ENCODE measurements at regions not wholly inside any gene's neighbourhood (a gene's known extent, or its start where the extent isn't known, plus 50 kb on each side); places are given as distances from the start of the nearest gene placed in this dataset.
"Not testable (repeated sequence)": the region's sequence is repeated elsewhere in the genome, so short reads cannot be mapped to it uniquely, and the experiment has no call there.

DNA sequence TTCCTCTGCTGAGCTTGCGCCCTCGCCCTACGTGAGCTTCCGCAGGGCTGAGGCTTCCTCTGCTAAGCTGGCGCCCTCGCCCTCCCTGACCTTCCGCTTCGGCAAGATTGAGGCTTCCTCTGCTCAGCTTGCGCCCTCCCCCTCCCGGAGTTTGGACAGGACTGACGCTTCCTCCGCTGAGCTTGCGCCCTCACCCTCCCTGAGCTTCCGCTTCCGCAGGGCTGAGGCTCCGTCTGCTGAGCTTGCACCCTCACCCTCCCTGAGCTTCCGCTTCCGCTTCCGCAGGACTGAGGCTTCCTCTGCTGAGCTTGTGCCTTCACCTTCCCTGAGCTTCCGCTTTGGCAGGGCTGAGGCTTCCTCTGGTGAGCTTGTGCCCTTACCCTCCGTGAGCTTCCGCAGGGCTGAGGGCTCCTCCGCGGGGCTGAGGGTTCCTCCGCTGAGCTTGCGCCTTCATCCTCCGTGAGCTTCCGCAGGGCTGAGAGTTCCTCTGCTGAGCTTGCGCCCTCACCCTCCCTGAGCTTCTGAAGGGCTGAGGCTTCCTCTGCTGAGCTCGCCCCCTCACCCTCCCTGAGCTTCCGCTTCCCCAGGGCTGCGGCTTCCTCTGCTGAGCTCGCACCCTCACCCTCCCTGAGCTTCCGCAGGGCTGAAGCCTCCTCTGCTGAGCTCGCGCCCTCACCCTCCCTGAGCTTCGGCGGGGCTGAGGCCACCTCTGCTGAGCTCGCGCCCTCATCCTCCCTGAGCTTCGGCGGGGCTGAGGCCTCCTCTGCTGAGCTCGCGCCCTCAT, 753.6 kb upstream of the TPTE start:
- TF ChIP-seq GFI1B (tag by site-specific recombination; IDR thresholded peaks at IDR 0.05) (no peak), TRIM28 (IDR thresholded peaks at IDR 0.05; ENCODE audit: borderline replicate concordance, low read length) (no peak), HOXA7 (CRISPR knock-in tag; IDR thresholded peaks at IDR 0.05; ENCODE audit: borderline replicate concordance) (no peak), RBAK (tag by site-specific recombination; IDR thresholded peaks at IDR 0.05) (no peak), ZNF324 (tag by site-specific recombination; IDR thresholded peaks at IDR 0.05) (no peak), ZNF701 (tag by site-specific recombination; IDR thresholded peaks at IDR 0.05) (no peak), ZNF785 (tag by site-specific recombination; IDR thresholded peaks at IDR 0.05) (no peak), MZF1 (tag by site-specific recombination; IDR thresholded peaks at IDR 0.05; ENCODE audit: borderline replicate concordance) (no peak), ZNF624 (tag by site-specific recombination; IDR thresholded peaks at IDR 0.05) (no peak), ZNF221 (tag by site-specific recombination; IDR thresholded peaks at IDR 0.05; ENCODE audit: borderline replicate concordance) (no peak), GLI4 (tag by site-specific recombination; IDR thresholded peaks at IDR 0.05) (no peak), ZNF433 (tag by site-specific recombination; IDR thresholded peaks at IDR 0.05; ENCODE audit: low read depth) (no peak), ZNF10 (tag by site-specific recombination; IDR thresholded peaks at IDR 0.05) (no peak)
- TF ChIP-seq, protein P1, sequence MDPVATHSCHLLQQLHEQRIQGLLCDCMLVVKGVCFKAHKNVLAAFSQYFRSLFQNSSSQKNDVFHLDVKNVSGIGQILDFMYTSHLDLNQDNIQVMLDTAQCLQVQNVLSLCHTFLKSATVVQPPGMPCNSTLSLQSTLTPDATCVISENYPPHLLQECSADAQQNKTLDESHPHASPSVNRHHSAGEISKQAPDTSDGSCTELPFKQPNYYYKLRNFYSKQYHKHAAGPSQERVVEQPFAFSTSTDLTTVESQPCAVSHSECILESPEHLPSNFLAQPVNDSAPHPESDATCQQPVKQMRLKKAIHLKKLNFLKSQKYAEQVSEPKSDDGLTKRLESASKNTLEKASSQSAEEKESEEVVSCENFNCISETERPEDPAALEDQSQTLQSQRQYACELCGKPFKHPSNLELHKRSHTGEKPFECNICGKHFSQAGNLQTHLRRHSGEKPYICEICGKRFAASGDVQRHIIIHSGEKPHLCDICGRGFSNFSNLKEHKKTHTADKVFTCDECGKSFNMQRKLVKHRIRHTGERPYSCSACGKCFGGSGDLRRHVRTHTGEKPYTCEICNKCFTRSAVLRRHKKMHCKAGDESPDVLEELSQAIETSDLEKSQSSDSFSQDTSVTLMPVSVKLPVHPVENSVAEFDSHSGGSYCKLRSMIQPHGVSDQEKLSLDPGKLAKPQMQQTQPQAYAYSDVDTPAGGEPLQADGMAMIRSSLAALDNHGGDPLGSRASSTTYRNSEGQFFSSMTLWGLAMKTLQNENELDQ (tag by site-specific recombination; IDR thresholded peaks at IDR 0.05; ENCODE audit: low read depth) = no peak
- TF ChIP-seq, protein P2, sequence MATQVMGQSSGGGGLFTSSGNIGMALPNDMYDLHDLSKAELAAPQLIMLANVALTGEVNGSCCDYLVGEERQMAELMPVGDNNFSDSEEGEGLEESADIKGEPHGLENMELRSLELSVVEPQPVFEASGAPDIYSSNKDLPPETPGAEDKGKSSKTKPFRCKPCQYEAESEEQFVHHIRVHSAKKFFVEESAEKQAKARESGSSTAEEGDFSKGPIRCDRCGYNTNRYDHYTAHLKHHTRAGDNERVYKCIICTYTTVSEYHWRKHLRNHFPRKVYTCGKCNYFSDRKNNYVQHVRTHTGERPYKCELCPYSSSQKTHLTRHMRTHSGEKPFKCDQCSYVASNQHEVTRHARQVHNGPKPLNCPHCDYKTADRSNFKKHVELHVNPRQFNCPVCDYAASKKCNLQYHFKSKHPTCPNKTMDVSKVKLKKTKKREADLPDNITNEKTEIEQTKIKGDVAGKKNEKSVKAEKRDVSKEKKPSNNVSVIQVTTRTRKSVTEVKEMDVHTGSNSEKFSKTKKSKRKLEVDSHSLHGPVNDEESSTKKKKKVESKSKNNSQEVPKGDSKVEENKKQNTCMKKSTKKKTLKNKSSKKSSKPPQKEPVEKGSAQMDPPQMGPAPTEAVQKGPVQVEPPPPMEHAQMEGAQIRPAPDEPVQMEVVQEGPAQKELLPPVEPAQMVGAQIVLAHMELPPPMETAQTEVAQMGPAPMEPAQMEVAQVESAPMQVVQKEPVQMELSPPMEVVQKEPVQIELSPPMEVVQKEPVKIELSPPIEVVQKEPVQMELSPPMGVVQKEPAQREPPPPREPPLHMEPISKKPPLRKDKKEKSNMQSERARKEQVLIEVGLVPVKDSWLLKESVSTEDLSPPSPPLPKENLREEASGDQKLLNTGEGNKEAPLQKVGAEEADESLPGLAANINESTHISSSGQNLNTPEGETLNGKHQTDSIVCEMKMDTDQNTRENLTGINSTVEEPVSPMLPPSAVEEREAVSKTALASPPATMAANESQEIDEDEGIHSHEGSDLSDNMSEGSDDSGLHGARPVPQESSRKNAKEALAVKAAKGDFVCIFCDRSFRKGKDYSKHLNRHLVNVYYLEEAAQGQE (tag by site-specific recombination; IDR thresholded peaks at IDR 0.05) = no peak
- TF ChIP-seq, protein P3, sequence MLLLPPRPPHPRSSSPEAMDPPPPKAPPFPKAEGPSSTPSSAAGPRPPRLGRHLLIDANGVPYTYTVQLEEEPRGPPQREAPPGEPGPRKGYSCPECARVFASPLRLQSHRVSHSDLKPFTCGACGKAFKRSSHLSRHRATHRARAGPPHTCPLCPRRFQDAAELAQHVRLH (tag by site-specific recombination; IDR thresholded peaks at IDR 0.05) = no peak
- CTCF ChIA-PET = no interaction called here
- Histone ChIP-seq H3K9me3 (ENCODE audit: control insufficient read depth, insufficient read depth, low read depth, low read length) (no peaks in the 10 kb centered on the region), H3K4me3 (ENCODE audit: low read depth, low read length) (no peak overlapping the region), H3K4me1 (ENCODE audit: control insufficient read depth, insufficient read depth, low read length) (no peaks in the 10 kb centered on the region), H3K36me3 (ENCODE audit: control insufficient read depth in 2 of 2, insufficient read depth in 1 of 2, low read length in 2 of 2) (no peaks in the 10 kb centered on the region), H3K27ac (ENCODE audit: extremely low read depth, low read depth, low read length) (no peak overlapping the region)
- POLR2A ChIA-PET = no interaction called here

DNA sequence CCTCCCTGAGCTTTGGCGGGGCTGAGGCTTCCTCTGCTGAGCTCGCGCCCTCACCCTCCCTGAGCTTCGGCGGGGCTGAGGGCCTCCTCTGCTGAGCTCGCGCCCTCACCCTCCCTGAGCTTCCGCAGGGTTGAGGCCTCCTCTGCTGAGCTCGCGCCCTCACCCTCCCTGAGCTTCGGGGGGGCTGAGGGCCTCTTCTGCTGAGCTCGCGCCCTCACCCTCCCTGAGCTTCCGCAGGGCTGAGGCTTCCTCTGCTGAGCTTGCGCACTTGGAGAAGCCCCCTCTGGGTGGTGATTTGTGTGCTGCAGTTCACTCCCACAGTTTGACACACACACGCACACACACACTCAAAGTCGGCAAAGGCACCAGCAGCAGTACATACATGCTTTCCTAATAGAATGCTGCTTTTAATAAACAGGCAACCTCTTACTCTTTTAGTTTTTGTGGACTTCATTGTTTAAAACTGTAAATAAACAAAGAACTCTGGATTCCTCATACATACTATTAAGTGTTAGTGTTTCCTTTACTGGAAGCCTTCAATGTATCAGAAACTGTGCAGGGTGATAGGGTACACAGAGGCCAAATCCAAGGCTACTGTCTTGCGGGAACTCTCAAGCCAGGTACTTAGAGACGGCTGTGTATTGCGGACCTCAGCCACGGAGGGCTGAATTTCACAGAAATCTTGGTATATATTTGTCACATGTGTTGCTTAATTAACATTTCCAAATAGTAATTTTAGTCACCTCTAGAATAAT, 752.8 kb upstream of the TPTE start:
- H3K4me1 ChIP-seq (ENCODE audit: control insufficient read depth, insufficient read depth, low read length); POLR2A ChIA-PET; H3K27ac ChIP-seq (ENCODE audit: extremely low read depth, low read depth, low read length); H3K4me3 ChIP-seq (ENCODE audit: low read depth, low read length); H3K36me3 ChIP-seq (ENCODE audit: control insufficient read depth in 2 of 2, insufficient read depth in 1 of 2, low read length in 2 of 2); H3K9me3 ChIP-seq (ENCODE audit: control insufficient read depth, insufficient read depth, low read depth, low read length); CTCF ChIA-PET: not testable (repeated sequence)

DNA sequence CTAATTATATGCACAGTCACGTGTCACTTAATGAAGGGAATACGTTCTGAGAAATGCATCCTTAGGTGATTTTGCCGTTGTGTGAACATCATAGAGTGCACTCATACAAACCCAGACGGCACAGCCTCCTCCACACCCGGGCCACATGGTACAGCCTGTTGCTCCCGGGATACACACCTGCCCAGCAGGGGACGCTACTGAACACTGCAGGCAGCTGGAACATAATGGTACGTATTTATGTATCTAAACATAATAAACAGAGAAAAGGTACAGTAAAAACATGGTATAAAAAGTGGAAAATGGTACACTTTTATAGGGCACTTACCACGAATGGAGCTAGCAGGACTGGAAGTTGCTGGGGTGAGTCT, 752.3 kb upstream of the TPTE start:
- POLR2A ChIA-PET = not testable (repeated sequence)

DNA sequence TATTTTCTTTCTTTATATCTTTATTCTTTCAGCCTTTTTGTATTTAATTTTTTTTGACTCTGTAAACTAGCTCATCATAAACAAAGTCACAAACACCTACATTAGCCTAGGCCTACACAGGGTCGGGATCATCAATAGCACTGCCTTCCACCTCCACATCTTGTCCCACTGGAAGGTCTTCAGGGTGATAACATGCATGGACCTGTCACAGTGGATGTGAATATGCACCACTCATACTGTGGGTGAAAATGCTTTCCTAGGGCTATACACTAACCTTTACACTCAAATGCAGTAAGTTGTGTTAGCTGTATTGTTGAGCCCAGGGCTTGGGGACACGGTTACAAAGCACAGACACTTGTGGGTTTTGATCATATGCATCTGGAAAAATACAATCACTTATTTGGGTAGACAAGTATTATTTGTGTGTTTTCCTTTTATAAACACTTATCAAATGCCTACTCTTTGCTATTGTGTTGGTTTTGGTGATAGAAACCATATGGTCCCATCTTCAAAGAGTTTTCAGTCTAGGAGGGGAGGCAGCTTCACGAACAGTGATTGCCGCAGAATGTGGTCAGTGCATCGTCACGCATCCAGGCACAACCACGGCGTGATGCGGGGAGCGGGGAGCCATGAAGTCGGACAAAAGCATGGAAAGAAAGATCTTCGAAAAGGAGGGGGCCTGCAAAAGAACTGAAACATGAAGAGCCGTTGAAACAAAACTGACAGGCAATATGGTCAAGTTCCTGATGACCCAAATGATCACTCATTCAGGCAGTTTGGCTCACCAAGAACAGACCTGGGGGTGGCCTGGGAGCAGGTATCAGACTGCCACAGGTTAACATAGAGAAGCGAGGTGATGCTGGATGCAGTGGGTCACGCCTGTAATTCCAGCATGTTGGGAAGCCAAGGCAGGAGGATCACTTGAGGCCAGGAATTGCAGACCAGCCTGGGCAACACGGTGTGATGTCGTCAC, 751.4 kb upstream of the TPTE start:
- not testable (repeated sequence) for H3K27ac ChIP-seq (ENCODE audit: extremely low read depth, low read depth, low read length); H3K9me3 ChIP-seq (ENCODE audit: control insufficient read depth, insufficient read depth, low read depth, low read length)

More for the DNA sequence above, 752.3 kb upstream of the TPTE start:
- CTCF ChIA-PET; H3K4me3 ChIP-seq (ENCODE audit: low read depth, low read length); H3K36me3 ChIP-seq (ENCODE audit: control insufficient read depth in 2 of 2, insufficient read depth in 1 of 2, low read length in 2 of 2); H3K4me1 ChIP-seq (ENCODE audit: control insufficient read depth, insufficient read depth, low read length); H3K9me3 ChIP-seq (ENCODE audit: control insufficient read depth, insufficient read depth, low read depth, low read length); H3K27ac ChIP-seq (ENCODE audit: extremely low read depth, low read depth, low read length): not testable (repeated sequence)

More for the DNA sequence above, 751.4 kb upstream of the TPTE start:
- POLR2A ChIA-PET; CTCF ChIA-PET; H3K4me3 ChIP-seq (ENCODE audit: low read depth, low read length); H3K36me3 ChIP-seq (ENCODE audit: control insufficient read depth in 2 of 2, insufficient read depth in 1 of 2, low read length in 2 of 2); H3K4me1 ChIP-seq (ENCODE audit: control insufficient read depth, insufficient read depth, low read length): not testable (repeated sequence)
